ENCODE measurements at regions not wholly inside any gene's neighbourhood (a gene's known extent, or its start where the extent isn't known, plus 50 kb on each side); places are given as distances from the start of the nearest gene placed in this dataset.

- intact Hi-C loops (cut with DNase I; ENCODE audit: low total_unique reads), result no loop called here
- no peaks in the 10 kb centered on the region for H3K9me3 ChIP-seq
- H3K27me3 ChIP-seq (replicated peaks in 1 of 7), result peaks cover 0 to 4% (median 0%) of the 10 kb centered on the region in 7 donors
- TF ChIP-seq CTCF (IDR thresholded peaks at IDR 0.05 in 8 of 11, conservative IDR thresholded peaks at IDR 0.05 in 3 of 11) (no peak), POLR2A (IDR thresholded peaks at IDR 0.05) (no peak)
- DNase-seq, result no peak
- 89 to 98% (median 94%) methylated on average over 1 of the region's 1 CpG for WGBS, 5 donors
- H3K36me3 ChIP-seq, result no peaks in the 10 kb centered on the region
- H3K4me1 ChIP-seq, result no peaks in the 10 kb centered on the region
- no peak overlapping the region for H3K4me3 ChIP-seq
- H3K27ac ChIP-seq, result no peak overlapping the region
Observed at GRCh38 chr10:6657669-6658068, 77.6 kb upstream of the PRKCQ start.

DNA sequence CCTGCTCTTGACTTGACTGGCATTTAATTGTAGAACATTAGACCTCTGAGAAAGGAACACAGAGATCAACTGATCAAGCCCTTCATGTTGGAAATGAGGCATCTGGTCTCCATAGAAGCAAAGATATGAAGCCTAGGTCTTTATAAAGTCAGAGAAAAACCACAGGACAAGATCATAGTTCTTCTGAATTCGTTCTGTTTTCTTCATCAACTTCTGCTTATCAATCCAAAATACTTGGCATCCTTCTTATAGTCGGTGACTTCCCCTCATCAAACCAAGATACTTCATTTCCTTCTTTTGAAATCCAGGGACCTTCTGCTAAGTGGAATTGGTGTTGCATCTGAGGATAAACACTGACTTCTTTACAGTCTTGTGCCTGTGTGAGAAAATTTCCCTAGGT, 77.1 kb upstream of the PRKCQ start:
- Histone ChIP-seq H3K36me3 (no peaks in the 10 kb centered on the region), H3K27ac (no peak overlapping the region), H3K4me1 (no peaks in the 10 kb centered on the region), H3K27me3 (replicated peaks in 1 of 7) (peaks cover 0 to 4% (median 0%) of the 10 kb centered on the region in 7 donors), H3K9me3 (no peaks in the 10 kb centered on the region), H3K4me3 (no peak overlapping the region)
- no peak for TF ChIP-seq POLR2A (IDR thresholded peaks at IDR 0.05)
- intact Hi-C loops (cut with DNase I; ENCODE audit: low total_unique reads), result no loop called here
- 14 to 30% (median 21%) methylated on average over 2 of the region's 2 CpGs for whole genome bisulfite sequencing, 5 donors
- DNase-seq, result no peak

DNA sequence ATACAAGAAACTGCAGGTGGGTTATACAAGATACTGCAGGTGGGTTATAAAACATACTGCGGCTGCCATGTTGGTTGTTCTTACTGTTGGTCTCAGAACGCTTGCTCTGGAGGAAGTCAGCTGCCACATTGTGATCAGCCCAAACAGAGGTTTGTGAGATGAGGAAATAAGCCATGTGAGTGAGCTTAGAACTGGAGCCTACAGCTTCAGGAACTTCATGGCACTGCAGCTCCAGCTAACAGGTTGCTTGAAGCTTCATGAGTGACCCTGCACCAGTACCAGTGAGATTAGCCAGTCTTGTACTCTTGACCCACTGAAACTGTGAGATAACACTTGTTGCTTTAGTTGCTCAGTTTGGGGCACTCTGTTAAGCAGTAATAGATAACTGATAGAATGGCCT, 74.5 kb upstream of the PRKCQ start:
- no peak overlapping the region for H3K27ac ChIP-seq
- no peak for DNase-seq
- WGBS, 5 donors, result 38 to 71% (median 63%) methylated on average over 2 of the region's 2 CpGs

DNA sequence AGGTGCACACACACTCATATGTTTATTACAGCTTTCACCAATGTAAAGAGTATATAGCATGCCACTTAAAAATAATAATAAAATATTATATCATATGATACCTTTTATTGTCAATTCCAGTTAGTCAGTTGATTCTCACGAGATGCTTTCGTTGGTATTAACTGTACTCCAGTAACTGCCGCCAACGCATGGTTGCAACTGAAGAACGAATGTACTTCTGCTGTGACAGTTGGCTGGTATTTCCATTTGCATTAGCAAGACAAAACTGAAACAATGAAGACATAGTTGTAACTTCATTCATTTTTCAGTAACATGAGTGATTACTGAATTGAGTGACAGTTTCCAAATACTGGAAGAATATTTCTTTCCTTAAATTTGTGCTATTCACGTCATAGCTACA, 70.5 kb upstream of the PRKCQ start:
- TF ChIP-seq CTCF (IDR thresholded peaks at IDR 0.05 in 8 of 11, conservative IDR thresholded peaks at IDR 0.05 in 3 of 11) (no peak), POLR2A (IDR thresholded peaks at IDR 0.05) (no peak), POLR2AphosphoS5 (IDR thresholded peaks at IDR 0.05) (no peak)
- no peak overlapping the region for H3K4me3 ChIP-seq
- intact Hi-C loops (cut with DNase I; ENCODE audit: low total_unique reads), result no loop called here
- H3K9me3 ChIP-seq, result no peaks in the 10 kb centered on the region
- no peak for DNase-seq
- no peaks in the 10 kb centered on the region for H3K36me3 ChIP-seq
- 75 to 87% (median 83%) methylated on average over 6 of the region's 6 CpGs for WGBS, 5 donors
- peaks cover 0 to 7% (median 2%) of the 10 kb centered on the region in 6 donors for H3K4me1 ChIP-seq
- H3K27me3 ChIP-seq (replicated peaks in 1 of 7), result peaks cover 0 to 11% (median 0%) of the 10 kb centered on the region in 7 donors
- no peak overlapping the region for H3K27ac ChIP-seq

More for the DNA sequence above, 74.5 kb upstream of the PRKCQ start:
- intact Hi-C loops (cut with DNase I; ENCODE audit: low total_unique reads), result no loop called here
- Histone ChIP-seq H3K4me3 (no peak overlapping the region), H3K9me3 (no peaks in the 10 kb centered on the region), H3K36me3 (no peaks in the 10 kb centered on the region), H3K27me3 (replicated peaks in 1 of 7) (peaks cover 0 to 3% (median 0%) of the 10 kb centered on the region in 7 donors), H3K4me1 (no peaks in the 10 kb centered on the region)
- TF ChIP-seq POLR2A (IDR thresholded peaks at IDR 0.05), result no peak
- TF ChIP-seq POLR2AphosphoS5 (IDR thresholded peaks at IDR 0.05), result no peak
- no peak for TF ChIP-seq CTCF (IDR thresholded peaks at IDR 0.05 in 8 of 11, conservative IDR thresholded peaks at IDR 0.05 in 3 of 11)

GRCh38 chr10:6649903-6650302, 69.8 kb upstream of the PRKCQ start:
- intact Hi-C loops (cut with DNase I; ENCODE audit: low total_unique reads), result no loop called here
- WGBS, 5 donors, result 81 to 92% (median 89%) methylated on average over 6 of the region's 6 CpGs
- TF ChIP-seq POLR2A (IDR thresholded peaks at IDR 0.05) (no peak), CTCF (IDR thresholded peaks at IDR 0.05 in 8 of 11, conservative IDR thresholded peaks at IDR 0.05 in 3 of 11) (no peak), POLR2AphosphoS5 (IDR thresholded peaks at IDR 0.05) (no peak)

More at GRCh38 chr10:6649903-6650302, 69.8 kb upstream of the PRKCQ start:
- H3K27me3 ChIP-seq (replicated peaks in 1 of 7), result peaks cover 0 to 13% (median 0%) of the 10 kb centered on the region in 7 donors
- no peaks in the 10 kb centered on the region for H3K36me3 ChIP-seq
- no peak overlapping the region for H3K4me3 ChIP-seq
- H3K9me3 ChIP-seq, result no peaks in the 10 kb centered on the region
- H3K27ac ChIP-seq, result no peak overlapping the region
- no peak for DNase-seq
- peaks cover 0 to 7% (median 2%) of the 10 kb centered on the region in 6 donors for H3K4me1 ChIP-seq
